ENCODE measurements at regions not wholly inside any gene's neighbourhood (a gene's known extent, or its start where the extent isn't known, plus 50 kb on each side); places are given as distances from the start of the nearest gene placed in this dataset.

GRCh38 chr11:112826788-112827187 lies 134.4 kb upstream of the NCAM1 start:
- H3K27me3 Mint-ChIP-seq, result peaks cover 5% of the 10 kb centered on the region
- no peak overlapping the region for H3K27ac Mint-ChIP-seq
- no peaks in the 10 kb centered on the region for H3K9me3 Mint-ChIP-seq
- H3K36me3 Mint-ChIP-seq, result no peaks in the 10 kb centered on the region
- no peak overlapping the region for H3K4me3 Mint-ChIP-seq
- no peaks in the 10 kb centered on the region for H3K4me1 Mint-ChIP-seq

GRCh38 chr11:112828421-112828820 lies 132.8 kb upstream of the NCAM1 start:
- H3K4me1 Mint-ChIP-seq, result no peaks in the 10 kb centered on the region

GRCh38 chr11:112829971-112830654 lies 131.1 kb upstream of the NCAM1 start:
- Mint-ChIP-seq H3K27ac (no peak overlapping the region), H3K36me3 (no peaks in the 10 kb centered on the region), H3K9me3 (no peaks in the 10 kb centered on the region), H3K4me3 (no peak overlapping the region), H3K27me3 (peaks cover 6% of the 10 kb centered on the region), H3K4me1 (no peaks in the 10 kb centered on the region)

More at GRCh38 chr11:112828421-112828820, 132.8 kb upstream of the NCAM1 start:
- Mint-ChIP-seq H3K27ac (peak overlapping the region in 1 of 3 donors; percentile 11), H3K36me3 (no peaks in the 10 kb centered on the region), H3K4me3 (no peak overlapping the region), H3K27me3 (peaks cover 5% of the 10 kb centered on the region), H3K9me3 (no peaks in the 10 kb centered on the region)

GRCh38 chr11:112831041-112831440 lies 130.2 kb upstream of the NCAM1 start:
- Mint-ChIP-seq H3K9me3 (no peaks in the 10 kb centered on the region), H3K4me3 (no peak overlapping the region), H3K27me3 (peaks cover 8% of the 10 kb centered on the region), H3K4me1 (no peaks in the 10 kb centered on the region), H3K27ac (no peak overlapping the region), H3K36me3 (no peaks in the 10 kb centered on the region)

GRCh38 chr11:112831969-112832766 lies 129.1 kb upstream of the NCAM1 start:
- Mint-ChIP-seq H3K27ac (no peak overlapping the region), H3K4me3 (no peak overlapping the region), H3K36me3 (no peaks in the 10 kb centered on the region), H3K27me3 (peaks cover 8% of the 10 kb centered on the region), H3K4me1 (no peaks in the 10 kb centered on the region), H3K9me3 (no peaks in the 10 kb centered on the region)

- Mint-ChIP-seq H3K36me3 (no peaks in the 10 kb centered on the region), H3K9me3 (no peaks in the 10 kb centered on the region), H3K27me3 (peaks cover 6% of the 10 kb centered on the region), H3K4me1 (peaks cover 0 to 4% (median 0%) of the 10 kb centered on the region in 3 donors), H3K27ac (no peak overlapping the region), H3K4me3 (no peak overlapping the region)
Measured at GRCh38 chr11:112834277-112834755, 126.9 kb upstream of the NCAM1 start.

GRCh38 chr11:112835591-112836255 lies 125.5 kb upstream of the NCAM1 start:
- H3K9me3 Mint-ChIP-seq, result peaks cover under 1 to 3% (median 1%) of the 10 kb centered on the region in 3 donors
- peaks cover 6% of the 10 kb centered on the region for H3K27me3 Mint-ChIP-seq
- no peak overlapping the region for H3K4me3 Mint-ChIP-seq
- peaks cover 0 to 4% (median 0%) of the 10 kb centered on the region in 3 donors for H3K4me1 Mint-ChIP-seq
- no peak overlapping the region for H3K27ac Mint-ChIP-seq
- H3K36me3 Mint-ChIP-seq, result no peaks in the 10 kb centered on the region

- Mint-ChIP-seq H3K4me3 (no peak overlapping the region), H3K9me3 (peaks cover 1 to 3% (median 3%) of the 10 kb centered on the region in 3 donors), H3K4me1 (peaks cover 0 to 4% (median 0%) of the 10 kb centered on the region in 3 donors), H3K27ac (no peak overlapping the region), H3K27me3 (peaks cover 6% of the 10 kb centered on the region), H3K36me3 (no peaks in the 10 kb centered on the region)
Measured at GRCh38 chr11:112836256-112836602, 125.0 kb upstream of the NCAM1 start.

- Mint-ChIP-seq H3K4me1 (peaks cover 0 to 4% (median 0%) of the 10 kb centered on the region in 3 donors), H3K27me3 (peaks cover 6% of the 10 kb centered on the region), H3K36me3 (no peaks in the 10 kb centered on the region), H3K4me3 (no peak overlapping the region), H3K27ac (no peak overlapping the region), H3K9me3 (peaks cover 1 to 3% (median 3%) of the 10 kb centered on the region in 3 donors)
Measured at GRCh38 chr11:112837162-112837826, 123.9 kb upstream of the NCAM1 start.

- Mint-ChIP-seq H3K27ac (no peak overlapping the region), H3K4me1 (peaks cover 0 to 4% (median 0%) of the 10 kb centered on the region in 3 donors), H3K27me3 (peaks cover 9% of the 10 kb centered on the region)
Measured at GRCh38 chr11:112839051-112839450, 122.2 kb upstream of the NCAM1 start.

GRCh38 chr11:112841729-112842128 lies 119.5 kb upstream of the NCAM1 start:
- Mint-ChIP-seq H3K9me3 (peaks cover 1 to 3% (median 3%) of the 10 kb centered on the region in 3 donors), H3K27ac (no peak overlapping the region), H3K36me3 (no peaks in the 10 kb centered on the region), H3K27me3 (peaks cover 4% of the 10 kb centered on the region), H3K4me1 (peaks cover 0 to 4% (median 0%) of the 10 kb centered on the region in 3 donors), H3K4me3 (no peak overlapping the region)

More at GRCh38 chr11:112839051-112839450, 122.2 kb upstream of the NCAM1 start:
- no peak overlapping the region for H3K4me3 Mint-ChIP-seq
- peaks cover 1 to 3% (median 3%) of the 10 kb centered on the region in 3 donors for H3K9me3 Mint-ChIP-seq
- no peaks in the 10 kb centered on the region for H3K36me3 Mint-ChIP-seq

GRCh38 chr11:112842151-112842550 lies 119.1 kb upstream of the NCAM1 start:
- Mint-ChIP-seq H3K36me3 (no peaks in the 10 kb centered on the region), H3K4me1 (peaks cover 0 to 4% (median 0%) of the 10 kb centered on the region in 3 donors), H3K4me3 (no peak overlapping the region), H3K9me3 (peaks cover 1 to 4% (median 3%) of the 10 kb centered on the region in 3 donors), H3K27me3 (peaks cover 4% of the 10 kb centered on the region), H3K27ac (no peak overlapping the region)

- H3K9me3 Mint-ChIP-seq, result peaks cover 1 to 12% (median 5%) of the 10 kb centered on the region in 3 donors
- H3K27ac Mint-ChIP-seq, result no peak overlapping the region
- H3K27me3 Mint-ChIP-seq, result peaks cover 4% of the 10 kb centered on the region
- H3K4me3 Mint-ChIP-seq, result no peak overlapping the region
- no peaks in the 10 kb centered on the region for H3K4me1 Mint-ChIP-seq
- H3K36me3 Mint-ChIP-seq, result no peaks in the 10 kb centered on the region
Measured at GRCh38 chr11:112844517-112844916, 116.7 kb upstream of the NCAM1 start.

- no peaks in the 10 kb centered on the region for H3K36me3 Mint-ChIP-seq
- H3K4me1 Mint-ChIP-seq, result no peaks in the 10 kb centered on the region
- peaks cover 11% of the 10 kb centered on the region for H3K27me3 Mint-ChIP-seq
- H3K4me3 Mint-ChIP-seq, result no peak overlapping the region
- no peak overlapping the region for H3K27ac Mint-ChIP-seq
- H3K9me3 Mint-ChIP-seq, result peaks cover 0 to 9% (median 2%) of the 10 kb centered on the region in 3 donors
Measured at GRCh38 chr11:112847568-112847967, 113.7 kb upstream of the NCAM1 start.

All from IgD-negative memory B cell (primary cell).